Stimulated activated CD8-positive, alpha-beta memory T cell treated with anti-CD3 and anti-CD28 coated beads, Interleukin-4, amount 100 ng/mL, for 1 hour (primary cell): ENCODE measurements at regions not wholly inside any gene's neighbourhood (a gene's known extent, or its start where the extent isn't known, plus 50 kb on each side); places are given as distances from the start of the nearest gene placed in this dataset.
A peak's percentile ranks its signal among the peaks of the same experiment; 100 is the strongest.

Experiments used
- DNase-seq, 2 donors: peaks; one replicate each; pipeline ENCODE4 v3.0.0-alpha.2; 2020; ENCODE audit warnings: low read depth in 2 of 2, low spot score in 1 of 2

- no peak for DNase-seq
Measured at GRCh38 chr16:66289986-66290385, 76.5 kb upstream of the CDH5 start.

GRCh38 chr16:66289051-66289680 is 77.3 kb upstream of the CDH5 start:
- no peak for DNase-seq

DNA sequence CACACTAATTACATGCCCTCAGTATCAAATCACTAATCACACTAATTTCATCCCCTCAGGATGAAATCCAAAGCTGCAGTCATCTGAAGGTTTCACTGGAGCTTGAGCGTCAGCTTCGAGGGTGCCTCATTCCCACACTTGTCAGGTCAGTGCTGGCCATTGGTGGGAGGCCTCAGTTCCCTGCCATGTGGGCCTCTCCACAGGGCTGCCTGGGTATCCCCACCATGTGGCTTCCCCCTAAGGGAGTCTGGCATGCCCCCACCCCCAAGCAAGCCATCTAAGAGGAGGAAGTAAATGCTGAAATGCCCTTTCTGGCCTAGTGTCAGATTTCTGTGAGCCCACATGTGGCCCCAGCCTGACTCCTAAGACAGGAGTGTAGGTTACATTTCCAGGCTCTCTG is 78.6 kb upstream of the CDH5 start:
- no peak for DNase-seq

DNA sequence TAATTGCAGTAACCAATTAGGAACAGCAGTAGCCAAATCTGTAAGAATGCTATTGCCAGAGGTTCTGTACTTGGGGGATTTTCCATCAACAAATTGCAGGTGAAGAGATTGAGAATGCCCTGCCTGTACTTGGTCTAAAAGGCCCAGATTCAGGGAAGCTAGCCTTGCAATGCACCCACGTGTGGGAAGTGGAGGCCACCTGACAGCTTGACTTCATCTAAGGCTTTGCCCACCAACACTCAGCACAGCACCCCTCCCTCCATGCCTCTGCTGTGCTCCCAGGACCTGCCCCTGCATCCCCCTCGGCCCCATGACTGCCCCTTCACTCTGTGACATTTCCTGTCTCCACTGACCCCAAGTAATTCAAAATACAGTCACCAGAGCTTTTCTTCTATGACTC is 79.1 kb upstream of the CDH5 start:
- no peak for DNase-seq

- DNase-seq: no peak
Measured at GRCh38 chr16:66286527-66286926, 80.0 kb upstream of the CDH5 start.

GRCh38 chr16:66278604-66279262 is 87.8 kb upstream of the CDH5 start:
- no peak for DNase-seq

DNA sequence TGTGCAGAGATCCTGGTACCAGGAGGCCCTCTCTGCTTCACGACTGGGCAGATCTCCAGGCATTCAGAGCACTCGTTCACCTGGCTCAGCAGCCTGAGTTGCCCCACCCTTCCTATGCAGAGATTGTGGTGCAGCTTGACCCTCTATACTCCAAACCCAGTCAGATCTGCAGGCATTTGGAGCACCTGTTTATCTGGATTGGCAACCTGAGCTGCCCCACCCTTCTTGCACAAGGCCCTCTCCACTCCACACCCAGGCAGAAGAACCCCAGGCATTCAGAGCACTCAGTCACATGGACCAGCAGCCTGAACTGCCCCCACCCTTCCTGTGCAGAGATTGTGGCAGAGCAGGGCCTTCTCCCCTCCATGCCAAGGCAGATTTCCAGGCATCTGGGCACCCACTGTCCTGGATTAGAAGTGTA is 88.4 kb upstream of the CDH5 start:
- DNase-seq: no peak

DNA sequence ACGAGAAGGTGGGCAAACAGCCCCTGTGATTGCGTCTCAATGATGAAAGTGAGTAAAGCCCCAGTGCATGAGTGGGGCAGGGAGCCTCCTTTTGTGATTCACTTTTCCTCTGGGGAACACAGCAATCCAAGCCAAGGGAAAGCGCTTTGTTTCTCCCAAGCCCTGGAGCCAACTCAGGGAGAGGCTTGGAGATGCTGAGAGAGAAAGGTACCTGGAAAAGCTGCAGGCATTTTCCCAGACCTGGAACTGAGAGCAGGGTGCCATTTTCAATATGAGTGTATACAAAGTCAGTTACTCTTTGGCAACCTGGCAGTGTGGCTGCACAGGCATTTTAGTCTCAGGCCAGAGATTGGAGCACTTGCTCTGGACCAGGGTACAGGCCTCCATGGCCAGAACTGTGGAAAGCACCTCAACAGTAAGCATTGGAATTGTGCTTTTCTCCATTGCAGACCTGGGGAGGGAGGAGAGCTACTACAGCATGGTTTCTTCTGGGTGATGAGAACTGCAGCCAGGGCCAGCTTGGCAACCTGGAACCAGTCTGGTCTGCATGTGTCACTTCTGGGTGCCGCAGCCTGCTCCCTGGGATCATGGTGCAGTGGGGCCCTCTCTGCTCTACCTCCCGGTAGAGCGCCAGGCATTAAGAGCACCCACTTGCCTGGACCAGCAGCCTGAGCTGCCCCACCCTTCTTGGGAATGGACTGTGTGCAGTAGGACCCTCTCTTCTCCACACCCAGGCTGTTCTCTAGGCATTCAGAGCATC is 89.0 kb upstream of the CDH5 start:
- DNase-seq: no peak

- DNase-seq: no peak
Measured at GRCh38 chr16:66275775-66276428, 90.6 kb upstream of the CDH5 start.

- no peak for DNase-seq
Measured at GRCh38 chr16:66274335-66275110, 92.0 kb upstream of the CDH5 start.

GRCh38 chr16:66273644-66274334 is 92.7 kb upstream of the CDH5 start:
- no peak for DNase-seq

DNA sequence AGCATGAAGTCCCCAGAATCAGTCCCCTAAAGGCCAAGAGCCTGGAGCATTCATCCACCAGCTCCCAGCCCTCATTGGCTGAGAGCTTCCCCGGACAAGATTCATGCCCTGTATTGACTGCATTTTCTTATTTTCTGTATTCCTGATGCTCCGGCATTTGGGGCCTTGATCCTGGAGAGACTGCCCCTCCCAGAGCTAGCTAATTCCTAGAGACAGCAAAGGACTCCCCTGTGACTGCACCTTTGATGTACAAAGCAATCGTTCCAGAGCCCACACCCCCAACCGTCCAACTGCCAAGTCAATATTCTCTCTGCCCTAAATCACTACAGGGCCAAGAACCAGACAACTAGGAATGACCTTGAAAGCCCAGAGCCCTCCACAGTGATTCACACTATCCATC is 93.4 kb upstream of the CDH5 start:
- DNase-seq: no peak

GRCh38 chr16:66272461-66272860 is 94.0 kb upstream of the CDH5 start:
- DNase-seq: no peak

- no peak for DNase-seq
Measured at GRCh38 chr16:66271074-66272060, 95.1 kb upstream of the CDH5 start.

- peak in 1 of 2 donors; percentile 19 for DNase-seq
Measured at GRCh38 chr16:66270333-66270927, 96.1 kb upstream of the CDH5 start.

DNA sequence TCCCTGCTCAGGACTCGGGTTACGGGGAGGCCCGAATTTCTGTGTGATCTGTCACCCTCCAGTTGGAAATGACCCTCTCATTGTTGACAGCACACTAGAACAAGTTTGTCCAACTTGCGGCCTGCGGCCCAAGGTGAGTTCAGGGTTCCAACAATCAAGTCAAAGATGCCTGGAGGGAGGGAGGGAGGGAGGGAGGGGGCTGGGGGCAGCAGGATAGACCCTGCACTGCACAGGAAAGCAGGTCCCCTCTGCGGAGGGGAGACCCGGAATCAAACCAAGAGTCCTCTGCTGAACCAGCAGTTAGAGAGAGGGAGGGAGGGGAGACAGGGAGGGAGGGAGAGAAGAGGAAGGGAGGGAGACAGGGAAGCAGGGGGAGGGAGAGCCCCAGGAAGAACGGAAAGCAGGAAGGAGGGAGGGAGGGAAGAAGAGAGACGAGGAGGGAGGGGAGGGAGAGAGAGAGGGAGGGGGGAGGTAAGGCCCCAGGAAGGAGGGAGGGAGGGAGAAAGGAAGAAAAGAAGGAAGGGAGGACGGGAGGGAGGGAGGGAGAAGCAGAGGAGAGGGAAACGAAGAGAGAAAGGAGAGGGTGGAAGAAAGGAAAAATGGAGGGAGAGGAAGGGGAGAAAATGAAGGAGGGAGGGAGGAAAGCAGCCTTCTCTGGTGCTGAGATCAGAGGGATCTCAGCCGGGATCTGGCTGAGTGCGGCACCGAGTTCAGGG is 96.7 kb upstream of the CDH5 start:
- no peak for DNase-seq

DNA sequence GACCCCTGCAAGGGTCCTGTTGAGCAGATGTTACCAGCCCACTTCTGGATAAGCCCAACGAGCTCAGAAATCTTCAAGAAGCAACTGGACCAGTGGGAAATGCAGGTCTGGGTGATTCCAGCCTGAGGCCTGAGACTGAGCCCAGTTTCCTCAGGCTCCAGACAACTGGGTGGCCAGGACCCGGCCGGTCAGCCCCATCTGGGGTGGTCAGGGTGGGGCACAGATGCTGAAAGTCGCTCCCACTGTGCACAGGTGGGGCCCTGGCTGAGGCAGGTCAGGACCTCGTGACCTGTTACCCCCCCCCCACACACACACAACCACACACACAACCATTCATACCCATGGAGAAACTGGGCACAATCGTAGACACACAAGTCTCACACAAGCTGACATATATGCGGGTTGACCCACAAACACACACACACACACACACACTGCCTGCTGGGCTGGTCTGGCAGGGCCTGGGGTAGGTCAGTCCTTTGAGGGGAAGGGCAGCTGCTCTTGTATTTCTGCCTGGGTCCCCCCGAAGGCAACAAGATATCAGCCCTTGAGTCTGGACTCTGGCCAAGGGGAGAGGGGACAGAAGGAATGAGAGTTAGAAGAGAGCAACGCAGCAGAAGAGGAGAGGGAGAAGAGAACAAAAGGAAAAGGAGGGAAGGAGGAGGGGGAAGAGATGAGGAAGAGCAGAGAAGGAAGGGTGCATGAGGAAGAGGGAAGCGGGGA is 99.0 kb upstream of the CDH5 start:
- DNase-seq: no peak
